ENCODE measurements at regions not wholly inside any gene's neighbourhood (a gene's known extent, or its start where the extent isn't known, plus 50 kb on each side); places are given as distances from the start of the nearest gene placed in this dataset.

DNA sequence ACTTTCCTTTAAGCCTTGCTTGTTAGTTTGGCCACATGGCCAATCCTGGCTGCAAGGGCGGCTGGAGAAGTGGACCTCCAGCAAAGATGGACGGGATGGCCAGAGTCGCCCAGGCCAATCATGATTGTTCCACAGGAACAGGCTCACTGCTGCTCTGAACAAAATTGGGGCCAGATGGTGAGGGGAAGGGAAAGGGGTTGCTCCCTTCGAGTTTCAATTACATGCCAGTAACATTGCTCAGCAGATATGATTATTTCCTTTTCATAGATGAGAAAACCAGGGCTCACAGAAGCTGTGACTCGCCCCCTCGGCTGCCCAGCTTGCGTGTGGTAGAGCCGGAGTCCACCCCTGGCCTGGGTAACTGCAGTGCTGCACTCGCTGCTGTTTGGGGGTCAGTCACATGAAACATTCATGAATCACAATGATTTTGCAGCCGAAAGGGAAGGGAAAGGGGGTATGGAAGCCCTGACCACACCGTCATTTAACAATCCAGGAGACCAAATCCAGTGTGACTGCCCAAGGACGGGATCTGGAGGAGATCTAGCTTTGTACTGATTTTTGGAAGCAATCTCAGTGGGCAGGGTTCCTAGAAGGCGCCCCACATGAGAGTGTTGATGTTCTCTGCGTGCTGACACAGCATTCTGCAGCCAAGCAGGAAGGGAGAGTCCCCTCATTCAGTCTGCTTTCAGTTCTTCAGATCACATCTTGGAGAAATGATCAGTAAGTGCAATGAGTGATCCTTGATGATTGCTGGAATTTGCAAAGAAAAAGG, 77.3 kb upstream of the MSX1 start:
- no peak overlapping the region for H3K27ac Mint-ChIP-seq
- no peaks in the 10 kb centered on the region for H3K36me3 Mint-ChIP-seq
- no peak overlapping the region for H3K4me3 Mint-ChIP-seq
- peaks cover 0 to 8% of the 10 kb centered on the region in 2 donors for H3K27me3 Mint-ChIP-seq
- H3K9me3 Mint-ChIP-seq: no peaks in the 10 kb centered on the region
- ATAC-seq (no peak), DNase-seq (ENCODE audit: low spot score) (no peak)
- H3K4me1 Mint-ChIP-seq (ENCODE audit: low read depth in 2 of 2): peaks cover 0 to 3% of the 10 kb centered on the region in 2 donors

- DNase-seq (ENCODE audit: low spot score): no peak
- H3K27ac Mint-ChIP-seq: no peak overlapping the region
- H3K36me3 Mint-ChIP-seq: no peaks in the 10 kb centered on the region
- peaks cover 0 to 3% of the 10 kb centered on the region in 2 donors for H3K4me1 Mint-ChIP-seq (ENCODE audit: low read depth in 2 of 2)
- H3K27me3 Mint-ChIP-seq: peaks cover 0 to 8% of the 10 kb centered on the region in 2 donors
- ATAC-seq: no peak
- no peaks in the 10 kb centered on the region for H3K9me3 Mint-ChIP-seq
- no peak overlapping the region for H3K4me3 Mint-ChIP-seq
Observed at GRCh38 chr4:4780729-4781244, 78.7 kb upstream of the MSX1 start.

DNA sequence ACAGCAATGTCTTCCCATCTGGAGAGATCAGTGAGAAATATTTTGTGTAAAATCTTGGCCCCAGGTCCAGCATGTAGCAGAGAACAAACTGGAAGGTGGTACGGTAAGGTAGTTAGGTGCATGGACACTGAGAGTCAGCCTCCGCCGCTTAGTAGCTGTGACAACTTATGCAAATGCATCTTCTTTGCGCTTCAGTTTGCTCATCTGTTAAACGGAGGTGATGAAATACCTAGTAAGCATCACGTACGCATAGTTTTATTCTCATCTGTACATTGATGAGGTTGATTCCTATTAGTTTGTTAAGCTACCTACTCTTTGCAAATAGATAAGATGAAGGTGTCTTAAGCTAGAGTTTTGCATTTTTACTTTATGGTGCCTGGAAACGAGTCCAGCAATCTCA, 80.0 kb upstream of the MSX1 start:
- ATAC-seq (no peak), DNase-seq (ENCODE audit: low spot score) (no peak)
- Mint-ChIP-seq H3K27ac (no peak overlapping the region), H3K9me3 (no peaks in the 10 kb centered on the region), H3K4me3 (no peak overlapping the region), H3K4me1 (ENCODE audit: low read depth in 2 of 2) (peaks cover 0 to 3% of the 10 kb centered on the region in 2 donors), H3K36me3 (no peaks in the 10 kb centered on the region), H3K27me3 (peaks cover 0 to 8% of the 10 kb centered on the region in 2 donors)

GRCh38 chr4:4779054-4779453, 80.4 kb upstream of the MSX1 start:
- no peak for DNase-seq (ENCODE audit: low spot score)
- Mint-ChIP-seq H3K27ac (no peak overlapping the region), H3K36me3 (no peaks in the 10 kb centered on the region), H3K4me1 (ENCODE audit: low read depth in 2 of 2) (peaks cover 0 to 3% of the 10 kb centered on the region in 2 donors), H3K9me3 (no peaks in the 10 kb centered on the region), H3K27me3 (peaks cover 0 to 8% of the 10 kb centered on the region in 2 donors), H3K4me3 (no peak overlapping the region)
- no peak for ATAC-seq

DNA sequence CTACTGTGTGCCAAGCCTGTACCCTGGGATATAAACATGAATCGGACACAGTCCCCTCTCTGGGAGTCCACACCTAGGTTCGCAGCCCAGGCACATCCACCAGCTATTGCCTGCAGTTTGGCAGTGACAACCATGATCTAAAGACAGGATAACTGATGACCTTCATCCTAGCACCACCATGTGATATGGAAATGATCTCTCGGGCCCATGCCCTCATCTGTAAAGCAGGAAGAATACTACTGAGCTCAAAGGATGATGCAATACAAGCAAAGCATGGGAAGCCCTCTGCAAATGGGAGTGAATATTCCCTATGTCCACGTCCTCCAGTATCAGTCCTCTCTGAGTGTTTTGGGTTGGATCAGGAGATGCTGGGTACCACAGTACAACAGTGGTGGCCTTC, 80.9 kb upstream of the MSX1 start:
- Mint-ChIP-seq H3K27me3 (peaks cover 0 to 8% of the 10 kb centered on the region in 2 donors), H3K36me3 (no peaks in the 10 kb centered on the region), H3K4me3 (no peak overlapping the region), H3K9me3 (no peaks in the 10 kb centered on the region), H3K27ac (no peak overlapping the region), H3K4me1 (ENCODE audit: low read depth in 2 of 2) (peaks cover 0 to 3% of the 10 kb centered on the region in 2 donors)
- DNase-seq (ENCODE audit: low spot score) (no peak), ATAC-seq (no peak)

- H3K9me3 Mint-ChIP-seq: no peaks in the 10 kb centered on the region
- H3K36me3 Mint-ChIP-seq: no peaks in the 10 kb centered on the region
- H3K4me1 Mint-ChIP-seq (ENCODE audit: low read depth in 2 of 2): peaks cover 0 to 3% of the 10 kb centered on the region in 2 donors
- no peak overlapping the region for H3K27ac Mint-ChIP-seq
- no peak for ATAC-seq
- H3K27me3 Mint-ChIP-seq: no peaks in the 10 kb centered on the region
- no peak for DNase-seq (ENCODE audit: low spot score)
- no peak overlapping the region for H3K4me3 Mint-ChIP-seq
Observed at GRCh38 chr4:4776934-4777333, 82.5 kb upstream of the MSX1 start.

- ATAC-seq (no peak), DNase-seq (ENCODE audit: low spot score) (no peak)
- peaks cover 0 to 3% of the 10 kb centered on the region in 2 donors for H3K4me1 Mint-ChIP-seq (ENCODE audit: low read depth in 2 of 2)
- no peaks in the 10 kb centered on the region for H3K27me3 Mint-ChIP-seq
- no peak overlapping the region for H3K4me3 Mint-ChIP-seq
- no peak overlapping the region for H3K27ac Mint-ChIP-seq
- no peaks in the 10 kb centered on the region for H3K9me3 Mint-ChIP-seq
- H3K36me3 Mint-ChIP-seq: no peaks in the 10 kb centered on the region
Observed at GRCh38 chr4:4776335-4776734, 83.1 kb upstream of the MSX1 start.

GRCh38 chr4:4775493-4776004, 83.9 kb upstream of the MSX1 start:
- DNase-seq (ENCODE audit: low spot score): no peak
- Mint-ChIP-seq H3K4me3 (no peak overlapping the region), H3K4me1 (ENCODE audit: low read depth in 2 of 2) (peaks cover 0 to 3% of the 10 kb centered on the region in 2 donors), H3K36me3 (no peaks in the 10 kb centered on the region), H3K27me3 (no peaks in the 10 kb centered on the region), H3K27ac (no peak overlapping the region), H3K9me3 (no peaks in the 10 kb centered on the region)
- no peak for ATAC-seq

- no peak overlapping the region for H3K27ac Mint-ChIP-seq
- no peak for DNase-seq (ENCODE audit: low spot score)
- no peak for ATAC-seq
- no peaks in the 10 kb centered on the region for H3K36me3 Mint-ChIP-seq
- no peak overlapping the region for H3K4me3 Mint-ChIP-seq
- no peaks in the 10 kb centered on the region for H3K9me3 Mint-ChIP-seq
- H3K4me1 Mint-ChIP-seq (ENCODE audit: low read depth in 2 of 2): no peaks in the 10 kb centered on the region
- H3K27me3 Mint-ChIP-seq: no peaks in the 10 kb centered on the region
Observed at GRCh38 chr4:4772534-4772933, 86.9 kb upstream of the MSX1 start.

- H3K27ac Mint-ChIP-seq: no peak overlapping the region
- no peaks in the 10 kb centered on the region for H3K4me1 Mint-ChIP-seq (ENCODE audit: low read depth in 2 of 2)
- no peak for DNase-seq (ENCODE audit: low spot score)
- H3K27me3 Mint-ChIP-seq: no peaks in the 10 kb centered on the region
- H3K36me3 Mint-ChIP-seq: no peaks in the 10 kb centered on the region
- ATAC-seq: no peak
- no peak overlapping the region for H3K4me3 Mint-ChIP-seq
- no peaks in the 10 kb centered on the region for H3K9me3 Mint-ChIP-seq
Observed at GRCh38 chr4:4771160-4771559, 88.3 kb upstream of the MSX1 start.

DNA sequence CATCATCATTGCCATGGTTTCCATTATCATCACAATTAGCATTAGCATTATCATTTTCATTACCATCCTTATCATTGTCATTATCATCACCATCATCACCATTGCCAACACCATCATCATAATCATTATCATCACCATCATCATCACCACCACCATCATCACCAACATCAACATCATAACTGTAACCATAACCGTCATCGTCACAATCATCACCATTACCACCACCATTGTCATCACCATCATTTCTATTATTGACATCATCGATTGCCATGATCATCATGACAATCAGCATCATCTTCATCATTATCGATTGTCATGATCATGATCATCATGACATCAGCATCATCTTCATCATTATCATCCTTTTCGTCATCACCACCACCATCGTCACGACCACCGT, 88.9 kb upstream of the MSX1 start:
- H3K9me3 Mint-ChIP-seq: no peaks in the 10 kb centered on the region
- no peaks in the 10 kb centered on the region for H3K36me3 Mint-ChIP-seq
- H3K27ac Mint-ChIP-seq: no peak overlapping the region
- DNase-seq (ENCODE audit: low spot score): no peak
- H3K4me1 Mint-ChIP-seq (ENCODE audit: low read depth in 2 of 2): no peaks in the 10 kb centered on the region
- H3K27me3 Mint-ChIP-seq: no peaks in the 10 kb centered on the region
- H3K4me3 Mint-ChIP-seq: no peak overlapping the region
- no peak for ATAC-seq

GRCh38 chr4:4766564-4766963, 92.9 kb upstream of the MSX1 start:
- no peaks in the 10 kb centered on the region for H3K36me3 Mint-ChIP-seq
- DNase-seq (ENCODE audit: low spot score) (no peak), ATAC-seq (no peak)
- H3K27ac Mint-ChIP-seq: no peak overlapping the region
- H3K4me3 Mint-ChIP-seq: no peak overlapping the region
- no peaks in the 10 kb centered on the region for H3K9me3 Mint-ChIP-seq
- peaks cover 4 to 7% of the 10 kb centered on the region in 2 donors for H3K27me3 Mint-ChIP-seq
- peaks cover 10% of the 10 kb centered on the region in 2 donors for H3K4me1 Mint-ChIP-seq (ENCODE audit: low read depth in 2 of 2)

- no peak for DNase-seq (ENCODE audit: low spot score)
- H3K4me3 Mint-ChIP-seq: no peak overlapping the region
- H3K27ac Mint-ChIP-seq: no peak overlapping the region
- peaks cover 10% of the 10 kb centered on the region in 2 donors for H3K4me1 Mint-ChIP-seq (ENCODE audit: low read depth in 2 of 2)
- H3K9me3 Mint-ChIP-seq: no peaks in the 10 kb centered on the region
- no peak for ATAC-seq
- peaks cover 4 to 7% of the 10 kb centered on the region in 2 donors for H3K27me3 Mint-ChIP-seq
- H3K36me3 Mint-ChIP-seq: no peaks in the 10 kb centered on the region
Observed at GRCh38 chr4:4765811-4766210, 93.7 kb upstream of the MSX1 start.

DNA sequence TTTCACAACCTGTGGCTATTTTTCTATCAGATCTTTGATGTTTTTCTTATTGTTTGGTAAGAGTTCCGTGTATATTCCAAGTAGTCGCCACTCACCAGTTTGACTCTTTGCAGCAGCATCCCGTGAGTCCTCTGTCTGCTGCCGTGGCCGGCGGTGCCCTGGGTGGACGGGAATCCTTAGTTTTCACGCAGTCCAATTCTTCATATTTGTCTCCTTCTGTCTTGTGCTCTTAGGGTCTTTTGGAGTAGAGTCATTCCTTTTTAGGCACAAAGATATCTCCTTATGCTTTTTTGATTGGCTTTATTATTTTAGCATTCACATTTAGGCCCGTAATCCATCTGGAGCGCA, 94.9 kb upstream of the MSX1 start:
- H3K4me3 Mint-ChIP-seq: peak overlapping the region; percentile 2
- ATAC-seq: no peak
- H3K9me3 Mint-ChIP-seq: no peaks in the 10 kb centered on the region
- DNase-seq (ENCODE audit: low spot score): no peak
- H3K36me3 Mint-ChIP-seq: no peaks in the 10 kb centered on the region
- H3K27me3 Mint-ChIP-seq: peaks cover 4 to 7% of the 10 kb centered on the region in 2 donors
- H3K4me1 Mint-ChIP-seq (ENCODE audit: low read depth in 2 of 2): peaks cover 10% of the 10 kb centered on the region in 2 donors
- no peak overlapping the region for H3K27ac Mint-ChIP-seq

Measured in natural killer cell treated with Interleukin-12 subunit alpha and Interleukin-12 subunit beta and Interleukin-15 and Interleukin-18, amount 100 ng/mL, for 72 hours (primary cell).